Endodermal cell (in vitro differentiated cells): ENCODE measurements at regions not wholly inside any gene's neighbourhood (a gene's known extent, or its start where the extent isn't known, plus 50 kb on each side); places are given as distances from the start of the nearest gene placed in this dataset.
A peak's percentile ranks its signal among the peaks of the same experiment; 100 is the strongest.

Experiments
- DNase-seq: peaks from one replicate; pipeline ENCODE4 v3.0.0-alpha.2; 2017
- H3K27ac ChIP-seq: 2 replicates; pipeline ENCODE4 v1.5.1; 2013; ENCODE audit warnings: mild to moderate bottlenecking, low read depth, low read length, moderate library complexity
- H3K27me3 ChIP-seq: 2 replicates; pipeline ENCODE4 v1.6.1; 2013; ENCODE audit warnings: mild to moderate bottlenecking, low read length, moderate library complexity; ENCODE audit not compliant: insufficient read depth, control insufficient read depth, poor library complexity, severe bottlenecking
- H3K36me3 ChIP-seq: 2 replicates; pipeline ENCODE4 v1.7.0; 2013; ENCODE audit warnings: mild to moderate bottlenecking, low read length, moderate library complexity; ENCODE audit not compliant: control insufficient read depth, insufficient read depth
- H3K4me1 ChIP-seq: one replicate; pipeline ENCODE4 v1.7.0; 2013; ENCODE audit warnings: low read length; ENCODE audit not compliant: control insufficient read depth, insufficient read depth
- H3K4me3 ChIP-seq: 2 replicates; pipeline ENCODE4 v1.5.1; 2013; ENCODE audit warnings: mild to moderate bottlenecking, low read length, moderate library complexity
- H3K9ac ChIP-seq: 2 replicates; pipeline ENCODE4 v1.6.1; 2013; ENCODE audit warnings: mild to moderate bottlenecking, low read length, moderate library complexity; ENCODE audit not compliant: poor library complexity, severe bottlenecking; ENCODE audit errors: extremely low read depth
- H3K9me3 ChIP-seq: 2 replicates; pipeline ENCODE4 v1.6.1; 2013; ENCODE audit warnings: mild to moderate bottlenecking, low read length, moderate library complexity; ENCODE audit not compliant: control insufficient read depth
- H3K27ac Mint-ChIP-seq: 2 replicates; pipeline ENCODE4 v1.8.0; 2020; ENCODE audit warnings: mixed read lengths
- H3K27me3 Mint-ChIP-seq: 2 replicates; pipeline ENCODE4 v1.8.0; 2021; ENCODE audit warnings: mild to moderate bottlenecking, mixed read lengths; ENCODE audit not compliant: insufficient read depth
- H3K36me3 Mint-ChIP-seq: 2 replicates; pipeline ENCODE4 v1.8.0; 2020; ENCODE audit warnings: low read depth, mixed read lengths
- H3K4me1 Mint-ChIP-seq: 2 replicates; pipeline ENCODE4 v1.8.0; 2020; ENCODE audit warnings: mixed read lengths
- H3K4me3 Mint-ChIP-seq: 2 replicates; pipeline ENCODE4 v1.8.0; 2020; ENCODE audit warnings: mild to moderate bottlenecking, moderate library complexity, mixed read lengths
- H3K9me3 Mint-ChIP-seq: 2 replicates; pipeline ENCODE4 v1.8.0; 2020; ENCODE audit warnings: mild to moderate bottlenecking, mixed read lengths
- WGBS, 2 experiments: methylation state at CpG; one replicate each; pipeline versions ENCODE4 v1.1.5 to v1.1.7; 2013; ENCODE audit warnings: missing lambda C conversion rate in 2 of 2, mixed read lengths in 1 of 2; ENCODE audit not compliant: insufficient coverage in 1 of 2, insufficient read length in 1 of 2; 5-methylcytosine and 5-hydroxymethylcytosine counted together
- TF ChIP-seq, protein P1 (sequence below): fragments of 200-600 bp; sonication (generic); conservative IDR thresholded peaks from 2 replicates; pipeline ENCODE4 v1.5.0; 2021; ENCODE audit warnings: antibody characterized with exemption, mild to moderate bottlenecking

DNA sequence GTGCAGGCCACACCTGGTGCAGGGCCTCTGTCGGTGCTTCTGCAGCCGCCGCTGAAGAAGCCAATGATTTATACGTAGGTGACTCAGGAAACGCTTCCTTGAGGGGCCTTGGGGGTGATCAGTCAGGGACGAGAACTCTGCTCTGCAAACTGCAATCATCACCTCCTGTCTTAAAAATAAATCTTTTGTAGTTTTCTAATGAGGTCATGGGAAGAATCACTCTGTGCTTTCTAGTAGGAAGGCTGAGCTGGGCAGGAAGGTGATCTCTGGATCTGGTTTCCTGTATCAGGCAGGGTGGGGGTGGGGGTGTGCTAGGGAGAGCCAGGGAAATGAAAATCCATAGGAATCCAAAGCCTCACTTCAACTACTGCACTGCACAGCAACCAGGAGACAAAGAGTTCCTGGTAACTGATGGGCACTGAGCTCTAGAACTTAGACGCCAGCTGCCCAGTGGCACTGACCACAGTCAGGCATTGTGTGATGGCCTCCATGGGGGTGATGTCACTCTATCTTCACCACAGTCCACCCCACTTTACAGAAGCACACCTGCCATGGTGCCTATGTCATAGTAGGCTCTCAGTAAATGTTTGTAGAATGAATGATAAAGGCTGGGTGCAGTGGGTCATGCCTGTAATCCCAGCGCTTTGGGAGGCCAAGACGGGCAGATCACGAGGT lies 292.4 kb upstream of the PWP1 start:
- peaks cover 17% of the 10 kb centered on the region for H3K4me1 Mint-ChIP-seq
- peaks cover 8% of the 10 kb centered on the region for H3K27me3 Mint-ChIP-seq
- Histone ChIP-seq H3K9ac (no peak overlapping the region), H3K4me1 (no peaks in the 10 kb centered on the region), H3K36me3 (no peaks in the 10 kb centered on the region), H3K27me3 (no peaks in the 10 kb centered on the region), H3K27ac (no peak overlapping the region), H3K9me3 (peaks cover 11% of the 10 kb centered on the region), H3K4me3 (no peak overlapping the region)
- 90 to 100% methylated on average over 4 to 10 of the region's 10 CpGs for WGBS, 2 experiments
- no peak overlapping the region for H3K27ac Mint-ChIP-seq
- no peak overlapping the region for H3K4me3 Mint-ChIP-seq
- no peak for DNase-seq
- TF ChIP-seq, protein P1, sequence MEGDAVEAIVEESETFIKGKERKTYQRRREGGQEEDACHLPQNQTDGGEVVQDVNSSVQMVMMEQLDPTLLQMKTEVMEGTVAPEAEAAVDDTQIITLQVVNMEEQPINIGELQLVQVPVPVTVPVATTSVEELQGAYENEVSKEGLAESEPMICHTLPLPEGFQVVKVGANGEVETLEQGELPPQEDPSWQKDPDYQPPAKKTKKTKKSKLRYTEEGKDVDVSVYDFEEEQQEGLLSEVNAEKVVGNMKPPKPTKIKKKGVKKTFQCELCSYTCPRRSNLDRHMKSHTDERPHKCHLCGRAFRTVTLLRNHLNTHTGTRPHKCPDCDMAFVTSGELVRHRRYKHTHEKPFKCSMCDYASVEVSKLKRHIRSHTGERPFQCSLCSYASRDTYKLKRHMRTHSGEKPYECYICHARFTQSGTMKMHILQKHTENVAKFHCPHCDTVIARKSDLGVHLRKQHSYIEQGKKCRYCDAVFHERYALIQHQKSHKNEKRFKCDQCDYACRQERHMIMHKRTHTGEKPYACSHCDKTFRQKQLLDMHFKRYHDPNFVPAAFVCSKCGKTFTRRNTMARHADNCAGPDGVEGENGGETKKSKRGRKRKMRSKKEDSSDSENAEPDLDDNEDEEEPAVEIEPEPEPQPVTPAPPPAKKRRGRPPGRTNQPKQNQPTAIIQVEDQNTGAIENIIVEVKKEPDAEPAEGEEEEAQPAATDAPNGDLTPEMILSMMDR, result no peak
- no peaks in the 10 kb centered on the region for H3K36me3 Mint-ChIP-seq
- peaks cover 6% of the 10 kb centered on the region for H3K9me3 Mint-ChIP-seq

DNA sequence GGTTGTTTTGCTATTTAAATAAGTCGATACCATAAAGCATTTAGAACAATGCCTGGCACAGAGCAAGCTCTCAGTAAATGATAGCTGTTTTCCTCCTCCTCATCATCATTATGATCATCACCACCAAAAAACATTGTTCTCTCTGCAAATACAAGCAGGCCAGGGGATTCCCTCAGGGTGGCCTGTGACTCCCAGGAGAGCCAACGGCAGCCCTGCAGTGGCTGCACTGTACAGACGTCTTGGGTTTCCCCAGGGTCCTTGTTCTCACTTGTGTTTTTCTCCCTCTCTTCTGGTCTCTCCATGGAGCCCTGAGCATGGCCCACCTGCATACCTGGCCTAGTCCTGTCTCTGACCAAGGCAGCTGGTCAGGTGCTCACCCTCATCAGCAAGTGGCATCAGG lies 290.9 kb upstream of the PWP1 start:
- H3K4me3 Mint-ChIP-seq, result no peak overlapping the region
- no peak overlapping the region for H3K4me3 ChIP-seq
- no peak overlapping the region for H3K27ac ChIP-seq
- H3K9ac ChIP-seq, result no peak overlapping the region
- H3K9me3 Mint-ChIP-seq, result peaks cover 3% of the 10 kb centered on the region
- H3K9me3 ChIP-seq, result peaks cover 3% of the 10 kb centered on the region
- H3K4me1 ChIP-seq, result no peaks in the 10 kb centered on the region
- 80 to 91% methylated on average over 2 to 3 of the region's 3 CpGs for WGBS, 2 experiments
- H3K27ac Mint-ChIP-seq, result no peak overlapping the region
- H3K27me3 ChIP-seq, result no peaks in the 10 kb centered on the region
- no peaks in the 10 kb centered on the region for H3K36me3 ChIP-seq
- no peak for DNase-seq
- H3K36me3 Mint-ChIP-seq, result no peaks in the 10 kb centered on the region
- H3K27me3 Mint-ChIP-seq, result peaks cover 3% of the 10 kb centered on the region
- TF ChIP-seq, protein P1, result no peak
- peaks cover 18% of the 10 kb centered on the region for H3K4me1 Mint-ChIP-seq

DNA sequence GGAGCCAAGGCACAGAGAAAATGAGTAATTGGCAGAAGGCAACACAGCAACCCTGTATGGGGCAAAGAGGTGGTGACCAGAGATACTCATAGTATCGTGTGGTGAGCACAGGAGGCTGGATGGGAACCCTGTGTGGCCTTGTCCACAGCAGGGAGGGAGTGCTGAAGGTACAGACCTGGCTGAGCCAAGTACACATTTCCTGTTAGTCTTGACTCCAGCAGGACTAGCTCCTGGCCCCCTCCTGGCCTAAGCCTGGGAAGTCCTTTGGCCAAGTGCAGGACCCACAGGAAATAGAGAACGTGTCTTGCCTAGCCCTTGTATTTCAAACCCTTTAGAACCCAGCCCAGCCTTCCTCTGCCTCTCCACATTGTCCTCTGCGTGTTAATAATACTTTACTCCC lies 289.8 kb upstream of the PWP1 start:
- H3K36me3 ChIP-seq, result no peaks in the 10 kb centered on the region
- no peaks in the 10 kb centered on the region for H3K9me3 ChIP-seq
- H3K27ac Mint-ChIP-seq, result no peak overlapping the region
- H3K27me3 ChIP-seq, result no peaks in the 10 kb centered on the region
- no peaks in the 10 kb centered on the region for H3K4me1 ChIP-seq
- H3K9ac ChIP-seq, result no peak overlapping the region
- no peaks in the 10 kb centered on the region for H3K27me3 Mint-ChIP-seq
- H3K9me3 Mint-ChIP-seq, result no peaks in the 10 kb centered on the region
- H3K27ac ChIP-seq, result no peak overlapping the region
- peaks cover 14% of the 10 kb centered on the region for H3K4me1 Mint-ChIP-seq
- TF ChIP-seq, protein P1, result peak; percentile 30
- DNase-seq, result peak; percentile 71
- 50 to 70% methylated on average over 2 to 3 of the region's 3 CpGs for WGBS, 2 experiments
- no peak overlapping the region for H3K4me3 ChIP-seq
- H3K36me3 Mint-ChIP-seq, result no peaks in the 10 kb centered on the region
- no peak overlapping the region for H3K4me3 Mint-ChIP-seq
